PFSK-1 (cell line): ENCODE measurements at regions not wholly inside any gene's neighbourhood (a gene's known extent, or its start where the extent isn't known, plus 50 kb on each side); places are given as distances from the start of the nearest gene placed in this dataset.

Source experiments
- POLR2AphosphoS5 ChIP-seq: IDR thresholded peaks from 2 replicates; pipeline ENCODE4 v1.6.1; 2012; ENCODE audit warnings: low read depth, mild to moderate bottlenecking, control low read depth, low read length, moderate library complexity
- REST ChIP-seq, 2 experiments: IDR thresholded peaks; 2 replicates each; pipeline versions ENCODE4 v1.6.1 to v1.8.0; 2011 to 2012; ENCODE audit warnings: low read depth in 2 of 2, low read length in 2 of 2, control low read depth in 1 of 2, inconsistent platforms in 1 of 2, mild to moderate bottlenecking in 1 of 2, moderate library complexity in 1 of 2; ENCODE audit not compliant: insufficient read depth in 1 of 2
- TAF1 ChIP-seq: IDR thresholded peaks from 2 replicates; pipeline ENCODE4 v1.6.1; 2012; ENCODE audit warnings: low read length, control low read depth, borderline replicate concordance; ENCODE audit not compliant: insufficient read depth

DNA sequence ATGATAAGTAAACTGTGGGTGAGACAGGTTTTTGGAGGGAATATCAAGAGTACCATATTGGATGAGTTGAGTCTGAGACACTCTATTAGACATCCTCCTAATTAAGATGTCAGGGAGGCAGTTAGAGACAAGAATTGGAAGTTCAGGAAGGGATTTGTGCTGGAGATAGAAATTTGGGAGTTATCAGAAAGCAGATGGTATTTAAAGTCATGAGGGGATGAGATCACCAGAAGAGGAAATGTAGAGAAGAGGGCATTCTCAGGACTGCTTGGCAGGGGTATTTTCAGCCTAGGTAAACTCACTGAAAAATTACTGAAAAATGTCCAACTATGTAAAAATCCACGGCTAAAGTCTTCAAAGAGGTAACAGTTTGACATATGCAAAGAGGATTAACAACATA, 161.6 kb upstream of the PGRMC2 start:
- TF ChIP-seq POLR2AphosphoS5 (no peak), REST (IDR thresholded peaks at IDR 0.05; ENCODE audit: insufficient read depth in 1 of 2, low read depth in 2 of 2, low read length in 2 of 2) (no peak), TAF1 (no peak)
